ENCODE measurements at regions not wholly inside any gene's neighbourhood (a gene's known extent, or its start where the extent isn't known, plus 50 kb on each side); places are given as distances from the start of the nearest gene placed in this dataset.

GRCh38 chr14:89042021-89042420, 217.6 kb downstream of the TTC8 start:
- TF ChIP-seq POLR2AphosphoS5 (IDR thresholded peaks at IDR 0.05) = no peak
- no peak for TF ChIP-seq POLR2A (IDR thresholded peaks at IDR 0.05)
- no peak for TF ChIP-seq CTCF (IDR thresholded peaks at IDR 0.05)

Measured in suprapubic skin (tissue), 4 donors.